PC-3 (cell line): ENCODE measurements at regions not wholly inside any gene's neighbourhood (a gene's known extent, or its start where the extent isn't known, plus 50 kb on each side); places are given as distances from the start of the nearest gene placed in this dataset.

Source experiments
- ATAC-seq: fragments of 200-7000 bp; cut with Tn5 transposase; 2 replicates; pipeline ENCODE4 v1.9.1; 2020; ENCODE audit warnings: mild to moderate bottlenecking, moderate library complexity
- BruUV-seq: library from RNA; stranded (reverse); fragments of 400-500 nt; replicated peaks from 2 replicates; lab custom pipeline; 2021; lab: Mats Ljungman, UMichigan
- CTCF ChIA-PET: fragments of 300-600 bp; sonication (Branson Sonifier 250); formaldehyde crosslinking; loops from one replicate; lab custom pipeline; 2022; ENCODE audit warnings: antibody characterized with exemption; lab: Charles Lee
- POLR2A ChIA-PET: fragments of 300-600 bp; sonication (Branson Sonifier 250); formaldehyde crosslinking; loops from one replicate; lab custom pipeline; 2022; ENCODE audit warnings: antibody characterized with exemption; ENCODE audit not compliant: unreplicated experiment; lab: Charles Lee
- DNase-seq: peaks from one replicate; pipeline ENCODE4 v3.0.0-alpha.2; 2015
- H2AFZ ChIP-seq: fragments of 300-600 bp; sonication (generic); 2 replicates; pipeline ENCODE4 v1.6.0; 2016; ENCODE audit warnings: antibody characterized with exemption, low read length
- H3F3A ChIP-seq: fragments of 300-600 bp; sonication (generic); one replicate; pipeline ENCODE4 v1.6.0; 2017; ENCODE audit warnings: antibody characterized with exemption, low read length, control low read depth, mild to moderate bottlenecking; ENCODE audit not compliant: unreplicated experiment
- H3K27ac ChIP-seq: fragments of 300-600 bp; sonication (generic); 2 replicates; pipeline ENCODE4 v1.5.1; 2016; ENCODE audit warnings: mild to moderate bottlenecking, low read length
- H3K27me3 ChIP-seq: fragments of 300-600 bp; sonication (generic); 2 replicates; pipeline ENCODE4 v1.6.1; 2016; ENCODE audit warnings: low read length, mixed read lengths
- H3K36me3 ChIP-seq: fragments of 300-600 bp; sonication (generic); 2 replicates; pipeline ENCODE4 v1.6.1; 2016; ENCODE audit warnings: low read depth, mixed run types, low read length, mixed read lengths
- H3K4me1 ChIP-seq: fragments of 300-600 bp; sonication (generic); 2 replicates; pipeline ENCODE4 v1.5.1; 2016; ENCODE audit warnings: low read length; ENCODE audit not compliant: insufficient read depth
- H3K4me2 ChIP-seq: fragments of 300-600 bp; sonication (generic); 2 replicates; pipeline ENCODE4 v1.6.0; 2016; ENCODE audit warnings: low read length
- H3K4me3 ChIP-seq: fragments of 300-600 bp; sonication (generic); 2 replicates; pipeline ENCODE4 v1.5.1; 2016; ENCODE audit warnings: mild to moderate bottlenecking, low read length, mixed read lengths
- H3K79me2 ChIP-seq: fragments of 300-600 bp; sonication (generic); 2 replicates; pipeline ENCODE4 v1.6.1; 2017; ENCODE audit warnings: low read length, mixed read lengths
- H3K9ac ChIP-seq: fragments of 300-600 bp; sonication (generic); 2 replicates; pipeline ENCODE4 v1.6.0; 2016; ENCODE audit warnings: mild to moderate bottlenecking, low read length
- H3K9me2 ChIP-seq: fragments of 300-600 bp; sonication (generic); replicated peaks from 2 replicates; pipeline ENCODE4 v1.6.1; 2016; ENCODE audit warnings: mixed run types, low read length, mixed read lengths
- H3K9me3 ChIP-seq: fragments of 300-600 bp; sonication (generic); 2 replicates; pipeline ENCODE4 v1.6.1; 2016; ENCODE audit warnings: low read length, mixed read lengths
- H4K20me1 ChIP-seq: fragments of 300-600 bp; sonication (generic); 2 replicates; pipeline ENCODE4 v1.6.1; 2016; ENCODE audit warnings: low read length, mixed read lengths
- EZH2 ChIP-seq: fragments of 300-600 bp; sonication (generic); IDR thresholded peaks from one replicate; pipeline ENCODE4 v1.6.1; 2017; ENCODE audit warnings: antibody characterized with exemption, mild to moderate bottlenecking, low read length; ENCODE audit not compliant: unreplicated experiment
- EZH2phosphoT487 ChIP-seq: fragments of 300-600 bp; sonication (generic); IDR thresholded peaks from 2 replicates; pipeline ENCODE4 v1.6.1; 2018; ENCODE audit warnings: mild to moderate bottlenecking, antibody characterized with exemption, low read length, borderline replicate concordance
- intact Hi-C: fragments of 100-400 bp; cut with micrococcal nuclease; formaldehyde crosslinking; loops from 2 replicates; pipeline ENCODE4 v1.9.0; 2023
- TF ChIP-seq, protein P1 (sequence below): fragments of 300-600 bp; sonication (generic); conservative IDR thresholded peaks from 2 replicates; pipeline ENCODE4 v1.5.1; 2017; ENCODE audit warnings: antibody characterized with exemption, low read depth, mild to moderate bottlenecking, low read length

DNA sequence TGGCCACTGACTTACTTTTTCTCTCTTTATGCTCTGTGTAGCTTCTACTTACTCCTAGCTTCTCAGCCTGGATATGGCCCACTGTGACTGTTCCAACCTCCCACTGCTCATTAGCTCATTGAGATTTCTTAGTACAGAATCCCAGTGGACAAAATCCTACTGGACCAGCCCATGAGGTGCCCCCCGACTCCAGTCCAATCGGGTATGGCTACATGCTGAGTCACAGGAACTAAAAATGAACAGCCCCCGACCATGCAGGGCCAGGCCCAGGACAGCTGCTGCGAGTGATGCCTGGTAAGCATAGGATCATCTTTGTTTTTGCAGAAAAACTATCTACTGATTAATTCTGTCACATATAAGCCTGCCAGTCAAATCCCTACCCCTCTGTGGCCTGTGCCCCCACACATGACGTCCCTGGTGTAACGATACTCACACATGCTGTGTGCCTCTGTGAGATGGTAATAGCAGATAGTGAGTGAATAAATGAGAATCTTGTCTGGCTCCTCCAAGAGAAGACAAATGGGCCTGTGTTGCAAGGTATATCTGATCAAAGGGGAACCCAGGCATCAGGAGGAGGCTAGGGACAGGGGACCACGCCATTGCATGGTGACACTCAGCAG lies 85.9 kb upstream of the KLF7 start:
- Histone ChIP-seq H3F3A (peaks cover 4% of the 10 kb centered on the region), H3K9ac (no peak overlapping the region), H3K27ac (no peak overlapping the region), H3K4me2 (no peak overlapping the region), H3K4me3 (no peak overlapping the region), H2AFZ (no peak overlapping the region), H4K20me1 (no peaks in the 10 kb centered on the region), H3K79me2 (no peaks in the 10 kb centered on the region), H3K36me3 (no peaks in the 10 kb centered on the region), H3K9me2 (no peaks in the 10 kb centered on the region), H3K9me3 (no peaks in the 10 kb centered on the region), H3K4me1 (peaks cover 64% of the 10 kb centered on the region), H3K27me3 (no peaks in the 10 kb centered on the region)
- TF ChIP-seq, protein P1, sequence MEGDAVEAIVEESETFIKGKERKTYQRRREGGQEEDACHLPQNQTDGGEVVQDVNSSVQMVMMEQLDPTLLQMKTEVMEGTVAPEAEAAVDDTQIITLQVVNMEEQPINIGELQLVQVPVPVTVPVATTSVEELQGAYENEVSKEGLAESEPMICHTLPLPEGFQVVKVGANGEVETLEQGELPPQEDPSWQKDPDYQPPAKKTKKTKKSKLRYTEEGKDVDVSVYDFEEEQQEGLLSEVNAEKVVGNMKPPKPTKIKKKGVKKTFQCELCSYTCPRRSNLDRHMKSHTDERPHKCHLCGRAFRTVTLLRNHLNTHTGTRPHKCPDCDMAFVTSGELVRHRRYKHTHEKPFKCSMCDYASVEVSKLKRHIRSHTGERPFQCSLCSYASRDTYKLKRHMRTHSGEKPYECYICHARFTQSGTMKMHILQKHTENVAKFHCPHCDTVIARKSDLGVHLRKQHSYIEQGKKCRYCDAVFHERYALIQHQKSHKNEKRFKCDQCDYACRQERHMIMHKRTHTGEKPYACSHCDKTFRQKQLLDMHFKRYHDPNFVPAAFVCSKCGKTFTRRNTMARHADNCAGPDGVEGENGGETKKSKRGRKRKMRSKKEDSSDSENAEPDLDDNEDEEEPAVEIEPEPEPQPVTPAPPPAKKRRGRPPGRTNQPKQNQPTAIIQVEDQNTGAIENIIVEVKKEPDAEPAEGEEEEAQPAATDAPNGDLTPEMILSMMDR, result no peak
- TF ChIP-seq EZH2phosphoT487 (no peak), EZH2 (no peak)
- ATAC-seq (no peak), DNase-seq (no peak)
- ChIA-PET CTCF (no interaction called here), POLR2A (no interaction called here)
- intact Hi-C loops, result no loop called here
- BruUV-seq, result no TSS peak

DNA sequence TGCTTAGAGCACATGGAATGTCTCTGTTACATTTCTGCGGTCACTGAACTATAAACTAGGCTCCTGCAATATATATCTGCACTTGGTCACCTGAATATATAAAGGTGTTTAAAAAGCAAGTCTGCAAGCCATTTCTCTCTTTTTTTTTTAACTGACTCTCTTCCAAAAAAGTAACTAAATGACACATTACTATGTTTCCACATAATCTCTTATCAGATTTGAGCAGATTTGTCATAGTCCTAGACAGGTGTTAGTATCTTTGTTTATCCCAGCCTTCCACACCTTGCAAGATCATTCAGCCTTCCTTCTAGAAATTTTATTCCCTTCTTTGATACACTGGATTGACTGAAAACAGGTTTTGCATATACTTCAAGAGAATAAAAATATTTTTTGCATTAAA lies 86.7 kb upstream of the KLF7 start:
- no peaks in the 10 kb centered on the region for H4K20me1 ChIP-seq
- H3K9me3 ChIP-seq, result no peaks in the 10 kb centered on the region
- ATAC-seq (no peak), DNase-seq (no peak)
- H3K27me3 ChIP-seq, result no peaks in the 10 kb centered on the region
- ChIA-PET POLR2A (no interaction called here), CTCF (no interaction called here)
- H3K9me2 ChIP-seq, result no peaks in the 10 kb centered on the region
- no peaks in the 10 kb centered on the region for H3K36me3 ChIP-seq
- no TSS peak for BruUV-seq
- no peak overlapping the region for H3K9ac ChIP-seq
- intact Hi-C loops, result no loop called here
- H3F3A ChIP-seq, result peaks cover 4% of the 10 kb centered on the region
- no peak overlapping the region for H3K4me2 ChIP-seq
- no peak overlapping the region for H2AFZ ChIP-seq
- H3K4me3 ChIP-seq, result no peak overlapping the region
- H3K4me1 ChIP-seq, result peaks cover 72% of the 10 kb centered on the region
- H3K27ac ChIP-seq, result no peak overlapping the region
- H3K79me2 ChIP-seq, result no peaks in the 10 kb centered on the region
- TF ChIP-seq, protein P1, result no peak
- TF ChIP-seq EZH2phosphoT487, result no peak
- TF ChIP-seq EZH2, result no peak

GRCh38 chr2:207252979-207253645 lies 87.4 kb upstream of the KLF7 start:
- intact Hi-C loops, result no loop called here
- Histone ChIP-seq H3K4me3 (no peak overlapping the region), H3K9ac (no peak overlapping the region), H3K4me1 (peaks cover 79% of the 10 kb centered on the region), H3K79me2 (no peaks in the 10 kb centered on the region), H3F3A (peaks cover 4% of the 10 kb centered on the region), H3K9me3 (no peaks in the 10 kb centered on the region), H3K27me3 (no peaks in the 10 kb centered on the region), H3K4me2 (no peak overlapping the region), H3K9me2 (no peaks in the 10 kb centered on the region), H4K20me1 (no peaks in the 10 kb centered on the region), H2AFZ (no peak overlapping the region), H3K36me3 (no peaks in the 10 kb centered on the region), H3K27ac (no peak overlapping the region)
- DNase-seq (no peak), ATAC-seq (no peak)
- TF ChIP-seq, protein P1, result no peak
- TF ChIP-seq EZH2 (no peak), EZH2phosphoT487 (no peak)
- BruUV-seq, result no TSS peak
- POLR2A ChIA-PET, result no interaction called here
- CTCF ChIA-PET, result no interaction called here
